Stimulated activated CD8-positive, alpha-beta memory T cell treated with anti-CD3 and anti-CD28 coated beads, Interleukin-15, amount 100 ng/mL, for 4 hours (primary cell): ENCODE measurements at regions not wholly inside any gene's neighbourhood (a gene's known extent, or its start where the extent isn't known, plus 50 kb on each side); places are given as distances from the start of the nearest gene placed in this dataset.
"Not testable (repeated sequence)": the region's sequence is repeated elsewhere in the genome, so short reads cannot be mapped to it uniquely, and the experiment has no call there.

Experiments
- DNase-seq, 2 donors: peaks; one replicate each; pipeline ENCODE4 v3.0.0-alpha.2; 2020; ENCODE audit warnings: low read depth in 2 of 2

DNA sequence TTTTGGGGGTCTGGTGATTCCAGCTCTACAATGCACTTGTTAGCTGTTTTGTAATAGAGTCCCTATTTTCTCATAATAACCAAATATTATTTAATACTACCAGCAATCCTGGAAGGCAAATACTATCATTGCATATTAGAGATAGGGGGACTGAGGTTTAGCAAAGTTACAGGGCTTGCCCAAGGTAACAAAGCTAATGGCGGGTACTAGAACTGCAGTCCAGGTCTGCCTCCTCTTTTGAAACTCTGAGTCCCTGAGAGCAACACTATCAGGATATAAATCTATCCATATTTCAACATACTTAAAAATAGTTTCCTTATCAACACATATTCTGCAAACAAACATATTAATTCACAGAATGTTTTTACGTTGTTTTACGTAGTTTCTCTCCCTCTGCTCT lies 235.5 kb upstream of the ACVR2A start:
- no peak for DNase-seq

DNA sequence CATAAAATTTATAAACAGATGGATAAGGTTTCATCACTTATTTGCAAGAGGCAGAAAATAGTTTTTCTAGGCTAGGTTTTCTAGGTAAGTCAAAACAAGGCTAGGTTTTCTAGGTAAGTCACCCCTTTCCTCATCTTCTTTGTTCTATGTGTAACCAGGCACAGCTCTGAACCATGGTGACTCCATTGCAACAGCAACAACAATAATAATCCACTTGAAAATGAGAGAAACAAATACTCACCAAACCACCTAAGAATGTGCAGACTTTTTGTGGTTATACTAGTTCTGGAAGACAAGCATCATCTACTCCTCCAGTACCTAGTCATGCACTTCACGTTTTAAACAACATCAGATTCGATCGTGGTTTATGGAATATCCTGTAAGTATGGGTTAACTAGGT lies 237.4 kb upstream of the ACVR2A start:
- DNase-seq, result no peak

GRCh38 chr2:147603876-147604275 lies 241.0 kb upstream of the ACVR2A start:
- DNase-seq, result no peak

DNA sequence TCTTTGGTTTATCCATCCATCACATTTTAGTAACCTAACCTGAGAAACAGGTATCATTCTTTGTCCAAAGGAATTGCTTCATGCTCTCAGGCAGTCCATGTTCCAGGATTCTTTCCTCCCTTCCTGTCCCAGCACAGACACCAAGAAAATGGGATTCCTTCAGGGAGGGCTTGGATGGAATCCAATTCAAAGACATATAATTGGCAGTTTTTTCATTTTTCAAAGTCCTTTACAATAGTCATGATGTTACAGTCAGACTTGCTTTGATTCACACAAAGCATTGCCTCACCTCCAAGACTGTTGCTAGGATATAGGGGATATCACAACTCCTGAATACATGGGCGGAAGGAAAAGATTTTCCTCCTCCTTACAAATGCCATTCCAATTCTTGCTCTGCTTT lies 241.4 kb upstream of the ACVR2A start:
- DNase-seq, result no peak

GRCh38 chr2:147600646-147601045 lies 244.2 kb upstream of the ACVR2A start:
- no peak for DNase-seq

DNA sequence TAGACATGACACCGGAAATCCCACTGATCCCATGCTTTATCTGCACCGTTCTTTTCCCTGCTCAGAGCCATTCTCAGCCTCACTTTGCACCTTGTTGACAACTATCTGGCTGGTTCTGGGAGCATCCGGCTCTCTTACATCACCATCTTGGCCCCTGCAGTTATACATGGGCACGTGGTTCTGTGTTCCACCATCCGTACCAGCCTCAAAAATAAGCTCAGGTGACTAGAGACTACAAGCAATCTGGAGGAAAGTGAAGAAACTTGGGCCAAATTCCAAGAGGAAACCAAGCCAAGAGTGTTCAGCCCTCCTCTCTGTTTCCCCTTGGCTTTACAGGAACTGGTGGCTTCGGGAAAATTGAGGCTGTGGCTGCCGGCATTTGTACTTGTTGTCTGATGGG lies 244.6 kb upstream of the ACVR2A start:
- DNase-seq, result no peak

DNA sequence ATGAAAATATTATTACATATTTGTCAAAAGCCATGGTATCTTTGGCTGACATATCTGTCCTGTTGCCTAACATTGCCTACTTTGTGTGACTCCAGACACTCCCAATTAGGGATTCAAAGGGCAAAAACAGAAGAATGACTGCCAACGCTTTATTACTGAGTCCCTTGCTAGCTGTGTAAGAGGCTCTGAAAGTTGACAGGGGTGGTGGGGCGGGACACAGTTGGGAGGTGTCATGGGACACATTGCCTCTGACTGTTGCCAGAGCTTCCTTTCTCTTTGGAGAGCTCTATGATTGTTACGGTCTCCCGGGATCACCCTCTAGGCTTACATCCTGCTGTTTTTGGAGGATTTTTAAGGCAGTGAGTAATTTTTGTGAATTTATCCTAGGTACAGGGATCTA lies 249.6 kb upstream of the ACVR2A start:
- DNase-seq, result no peak

- no peak for DNase-seq
Observed at GRCh38 chr2:147594038-147594437, 250.8 kb upstream of the ACVR2A start.

DNA sequence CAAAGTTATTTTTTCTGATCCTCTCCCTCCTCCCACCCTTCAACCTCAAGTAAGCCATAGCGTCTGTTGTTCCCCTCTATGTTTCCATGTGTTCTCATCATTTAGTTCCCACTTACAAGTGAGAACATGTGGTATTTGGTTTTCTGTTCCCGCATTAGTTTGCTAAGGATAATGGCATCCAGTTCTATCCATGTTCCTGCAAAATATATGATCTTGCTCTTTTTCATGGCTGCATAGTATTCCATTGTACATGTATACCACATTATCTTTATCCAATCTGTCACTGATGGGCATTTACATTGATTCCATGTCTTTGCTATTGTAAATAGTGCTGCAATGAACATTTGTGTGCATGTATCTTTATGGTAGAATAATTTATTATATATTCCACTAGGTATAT lies 252.0 kb upstream of the ACVR2A start:
- DNase-seq, result not testable (repeated sequence)

DNA sequence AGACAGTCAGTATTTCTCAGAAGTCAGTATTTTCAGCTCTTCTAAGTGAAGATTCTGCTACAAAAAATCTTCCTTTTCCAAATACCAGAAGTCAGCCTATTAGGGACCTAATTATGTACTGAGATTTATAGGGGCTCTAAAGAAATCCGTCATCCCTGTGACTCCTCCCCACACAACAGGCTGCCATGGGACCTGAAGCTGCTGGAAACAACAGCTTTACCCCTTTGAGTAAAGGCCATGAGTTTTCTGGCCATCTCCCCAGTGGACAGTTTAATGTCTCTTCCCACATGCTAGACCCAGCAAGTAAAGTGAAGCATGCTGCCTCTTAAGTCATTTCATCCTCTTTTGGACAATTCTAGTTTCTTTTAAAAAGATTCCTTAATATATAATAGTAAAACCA lies 255.7 kb upstream of the ACVR2A start:
- no peak for DNase-seq

- DNase-seq, result no peak
Observed at GRCh38 chr2:147588191-147588590, 256.6 kb upstream of the ACVR2A start.

GRCh38 chr2:147578529-147578928 lies 266.3 kb upstream of the ACVR2A start:
- DNase-seq, result no peak

- DNase-seq, result no peak
Observed at GRCh38 chr2:147577998-147578380, 266.8 kb upstream of the ACVR2A start.

DNA sequence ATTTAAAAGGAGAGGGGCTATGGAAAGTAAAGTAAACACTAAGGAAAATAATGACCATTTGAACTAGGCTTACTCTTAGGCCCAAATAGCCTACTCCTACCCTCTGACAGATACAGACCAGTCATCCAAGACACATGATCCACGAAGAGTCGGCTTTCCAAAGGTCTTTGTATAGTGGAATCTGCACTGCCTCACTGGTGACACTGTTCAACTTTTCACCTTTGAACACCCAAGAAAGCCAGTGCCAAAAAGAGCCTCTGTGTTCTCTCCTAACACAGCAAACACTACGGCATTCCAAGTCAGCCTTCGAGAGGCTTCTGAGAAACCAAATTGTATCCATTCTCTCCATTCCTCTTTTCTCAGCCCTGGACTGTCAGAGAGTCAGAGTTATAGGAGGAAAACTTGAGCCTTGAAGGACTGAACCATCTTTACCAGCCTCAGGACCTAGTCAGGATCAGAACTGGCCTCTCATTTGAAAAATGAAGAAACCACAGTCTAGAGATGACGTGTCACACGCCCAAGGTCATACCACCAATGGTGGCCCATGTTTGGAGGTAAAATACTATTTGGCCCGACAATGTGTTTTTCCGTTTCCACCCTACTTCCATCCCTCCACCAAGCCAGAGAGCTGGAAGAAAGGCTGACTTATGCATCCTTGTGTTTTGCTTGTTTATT lies 267.4 kb upstream of the ACVR2A start:
- no peak for DNase-seq

- no peak for DNase-seq
Observed at GRCh38 chr2:147575106-147575505, 269.7 kb upstream of the ACVR2A start.

DNA sequence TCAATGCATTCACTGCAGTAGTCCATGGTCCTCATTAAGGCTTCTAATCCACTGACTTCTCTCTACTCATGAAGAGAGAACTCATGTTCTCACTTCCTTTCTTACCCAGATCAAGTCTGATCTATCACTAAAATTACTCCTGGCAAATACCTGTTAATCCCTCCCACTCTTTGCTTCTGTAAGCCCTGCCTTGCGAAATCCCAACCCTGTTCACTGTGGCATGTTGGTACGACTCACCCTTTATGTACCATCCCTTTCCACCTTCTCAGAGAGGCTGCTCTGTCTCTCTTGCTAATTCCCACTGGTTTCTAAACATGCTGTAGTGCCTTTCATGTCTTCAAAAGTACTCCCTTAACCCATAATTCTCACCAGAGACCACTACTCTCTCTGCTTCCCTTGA lies 272.2 kb upstream of the ACVR2A start:
- no peak for DNase-seq

DNA sequence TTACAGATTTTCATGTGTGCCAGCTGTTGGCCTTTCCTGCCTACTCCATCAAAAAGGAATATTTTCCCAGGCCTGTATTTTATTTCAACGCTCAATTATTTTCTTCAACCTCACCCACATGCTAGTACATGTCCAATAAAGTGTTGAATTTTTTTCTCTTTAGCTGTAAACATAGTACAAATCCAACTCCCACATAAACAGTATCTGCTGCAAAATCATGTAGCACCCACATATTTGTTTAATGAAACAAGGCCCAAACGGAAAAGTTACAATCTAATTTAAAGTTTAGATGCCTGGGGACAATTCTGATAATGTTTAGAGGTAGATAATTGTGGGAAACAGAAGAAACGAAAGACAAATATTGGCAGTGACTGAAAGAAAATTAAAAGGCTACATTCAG lies 275.4 kb upstream of the ACVR2A start:
- DNase-seq, result no peak

GRCh38 chr2:147568109-147568508 lies 276.7 kb upstream of the ACVR2A start:
- no peak for DNase-seq

- no peak for DNase-seq
Observed at GRCh38 chr2:147567136-147567535, 277.7 kb upstream of the ACVR2A start.

GRCh38 chr2:147560810-147561535 lies 283.9 kb upstream of the ACVR2A start:
- DNase-seq, result no peak

DNA sequence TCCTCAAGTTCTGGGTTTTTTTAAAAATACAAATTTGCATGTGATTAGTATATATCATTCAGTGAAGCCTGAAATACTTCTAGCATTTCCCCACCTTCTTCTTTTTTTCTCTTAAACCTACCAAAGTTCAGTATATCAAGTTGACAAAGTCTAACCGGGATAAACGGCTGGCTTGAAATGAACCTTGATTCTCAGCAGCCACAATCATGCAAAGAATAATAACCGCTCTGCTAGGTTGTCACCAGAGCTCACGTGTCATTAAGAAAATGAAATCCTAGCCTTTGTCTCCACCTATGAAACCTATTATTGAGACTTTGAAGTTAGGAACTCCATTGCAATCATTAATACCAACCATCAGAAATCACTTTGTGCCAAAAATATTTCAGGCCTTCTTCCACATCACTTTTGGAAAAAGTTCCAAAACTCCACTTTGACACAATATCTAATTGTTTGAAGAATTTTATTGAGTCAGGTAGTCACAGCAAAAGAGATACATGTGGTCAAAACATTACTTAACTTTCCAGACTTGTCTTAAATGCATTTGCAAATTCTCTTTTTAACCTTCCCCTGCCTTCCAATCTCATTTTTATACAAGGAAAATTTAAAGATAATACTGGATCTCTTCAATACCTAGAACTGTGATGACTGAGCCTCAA lies 285.6 kb upstream of the ACVR2A start:
- DNase-seq, result no peak

DNA sequence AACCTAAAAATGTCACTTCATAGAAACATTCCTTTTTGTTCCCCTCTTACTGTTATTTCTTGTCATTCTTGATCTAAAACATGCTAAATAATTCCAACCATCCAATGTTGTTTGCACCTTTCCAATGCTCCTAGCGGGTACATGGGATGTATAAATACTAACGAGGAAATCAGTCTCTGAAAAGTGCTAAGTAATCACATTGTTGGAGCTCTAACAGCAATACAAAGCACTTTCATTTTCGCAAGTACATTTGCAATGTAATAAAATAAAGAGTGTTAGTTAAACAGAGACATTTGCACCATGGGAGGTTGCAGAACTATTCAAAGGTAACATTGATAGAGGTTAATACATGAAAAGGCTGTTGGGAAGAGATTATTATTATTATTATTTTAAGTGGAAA lies 286.2 kb upstream of the ACVR2A start:
- DNase-seq, result no peak

DNA sequence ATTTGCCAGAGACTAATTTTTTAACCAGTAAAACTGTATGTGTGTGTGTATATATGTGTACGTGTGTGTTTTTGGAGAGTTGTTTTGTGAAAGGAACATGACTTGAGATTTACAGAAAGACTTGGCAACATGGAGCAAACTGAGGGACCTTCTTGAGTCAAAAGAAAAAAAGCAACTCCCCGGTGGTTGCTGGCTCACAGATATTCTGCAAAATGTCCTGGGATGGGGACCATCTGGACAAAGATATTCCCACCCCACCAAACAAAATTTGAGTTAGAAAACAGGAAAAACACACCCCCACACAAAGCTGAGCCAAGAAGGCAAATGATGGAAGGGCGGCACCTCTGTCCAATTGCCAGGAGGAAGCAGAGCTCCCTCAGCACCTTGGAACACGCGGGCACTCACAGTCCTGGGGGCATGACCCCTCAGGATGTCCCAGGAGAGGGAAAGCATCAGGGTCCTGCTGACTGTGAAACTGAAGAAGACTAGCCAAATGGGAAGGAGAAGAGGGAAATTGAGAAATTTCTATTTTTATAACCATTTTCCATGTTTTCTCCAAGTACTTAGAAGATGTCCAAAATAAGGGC lies 290.2 kb upstream of the ACVR2A start:
- DNase-seq, result no peak
